Activated CD4-positive, alpha-beta T cell treated with anti-CD3 and anti-CD28 coated beads, Interleukin-2, amount 50 U/mL, for 24 hours (primary cell): ENCODE measurements at regions not wholly inside any gene's neighbourhood (a gene's known extent, or its start where the extent isn't known, plus 50 kb on each side); places are given as distances from the start of the nearest gene placed in this dataset.

Experiments
- DNase-seq, 2 donors: peaks; one replicate each; pipeline ENCODE4 v3.0.0-alpha.2; 2020; ENCODE audit warnings: low read depth in 1 of 2, low spot score in 1 of 2

DNA sequence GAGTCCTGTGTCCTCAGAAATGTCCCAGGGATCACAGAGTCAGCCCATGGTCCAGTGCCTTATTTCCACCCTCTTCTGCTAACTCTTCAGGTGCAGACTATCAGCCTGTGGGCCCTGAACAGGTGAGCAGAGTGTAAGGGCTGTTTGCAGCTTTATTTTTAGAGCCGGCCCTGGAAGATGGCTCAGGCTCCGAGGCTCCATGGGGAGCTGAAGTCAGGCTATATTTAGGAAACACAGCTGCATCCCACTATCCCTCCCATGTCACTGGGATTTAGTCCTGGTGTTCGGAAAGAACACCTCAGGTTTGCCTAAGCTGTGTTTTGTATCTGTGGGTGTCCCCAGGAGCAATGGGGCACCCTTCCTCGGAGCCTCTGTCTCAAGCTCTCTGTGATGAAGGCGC is 126.9 kb downstream of the RPS24 start:
- no peak for DNase-seq

GRCh38 chr10:78162853-78163252 is 129.2 kb downstream of the RPS24 start:
- DNase-seq, result no peak

DNA sequence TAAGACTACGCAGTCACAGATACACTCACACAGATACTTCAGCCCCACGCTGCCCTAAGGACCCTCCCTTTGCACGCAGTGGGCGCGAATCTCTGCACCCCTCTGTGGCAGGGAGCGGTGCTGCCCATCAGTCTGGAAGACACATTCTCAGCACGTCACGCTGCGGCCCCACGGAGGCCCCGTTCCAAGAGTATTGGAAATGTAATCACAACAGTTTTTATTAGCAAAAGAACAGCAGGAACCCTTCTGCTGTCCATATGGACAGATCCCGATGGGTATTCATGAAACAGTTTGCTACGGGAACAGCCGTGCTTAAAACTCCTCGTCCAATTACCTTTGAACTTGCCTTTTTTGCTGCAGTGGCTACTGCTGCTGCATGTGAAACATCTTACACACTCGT is 131.0 kb downstream of the RPS24 start:
- no peak for DNase-seq

- DNase-seq, result no peak
Observed at GRCh38 chr10:78165172-78165571, 131.5 kb downstream of the RPS24 start.

- DNase-seq, result no peak
Observed at GRCh38 chr10:78165617-78166016, 132.0 kb downstream of the RPS24 start.

DNA sequence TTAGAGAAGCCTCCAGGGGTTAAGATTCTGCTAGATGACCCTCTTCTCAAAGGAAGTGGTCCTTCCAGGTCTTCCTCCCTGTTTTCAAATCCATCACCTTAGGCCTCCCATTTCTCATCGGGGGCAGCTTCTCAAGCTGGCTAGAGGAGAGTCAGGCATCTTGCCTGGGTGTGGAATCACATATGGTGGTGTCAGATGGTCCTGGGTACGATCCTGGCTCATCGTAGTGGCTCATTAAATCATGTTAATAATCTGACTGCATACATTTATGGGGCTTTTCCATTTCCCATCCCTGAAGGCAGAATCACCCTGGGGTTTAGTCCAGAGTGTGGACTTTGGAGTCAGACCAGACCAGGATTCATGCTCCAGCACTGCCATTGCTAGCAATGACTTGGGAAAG is 132.6 kb downstream of the RPS24 start:
- DNase-seq, result no peak

- no peak for DNase-seq
Observed at GRCh38 chr10:78169214-78169613, 135.6 kb downstream of the RPS24 start.

- DNase-seq, result no peak
Observed at GRCh38 chr10:78170026-78170475, 136.4 kb downstream of the RPS24 start.

GRCh38 chr10:78171633-78172400 is 138.2 kb downstream of the RPS24 start:
- DNase-seq, result no peak

DNA sequence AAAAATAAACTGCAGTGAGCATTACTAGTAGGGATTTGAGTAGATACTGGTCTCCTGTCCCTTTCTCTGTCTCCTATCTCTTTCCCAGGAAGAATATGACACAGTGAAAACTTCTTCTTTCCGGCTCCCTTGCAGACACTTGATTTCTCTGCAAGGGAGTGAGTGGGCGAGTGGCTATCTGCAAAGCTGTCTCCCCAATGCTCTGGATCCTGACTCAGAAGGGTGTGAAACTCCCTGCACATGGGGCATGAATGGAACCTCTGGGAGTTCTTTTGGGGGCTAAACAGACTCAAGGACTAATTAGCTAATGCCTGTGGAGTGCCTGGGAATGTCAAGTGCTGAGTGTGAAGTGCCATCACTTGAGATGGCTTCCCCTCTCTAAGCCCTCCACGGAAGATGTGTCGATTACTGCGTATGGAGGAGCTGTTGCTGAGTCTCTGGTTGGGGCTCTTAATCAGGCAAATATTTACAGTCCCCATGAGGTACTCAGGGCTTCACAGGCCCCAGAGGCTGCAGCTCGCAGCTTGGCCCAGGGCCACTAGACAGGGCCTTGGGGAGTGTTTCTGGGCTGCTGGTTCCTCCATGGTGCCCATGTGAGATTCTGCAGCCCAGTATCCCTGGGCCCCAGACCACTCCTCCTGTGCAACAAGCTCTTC is 139.8 kb downstream of the RPS24 start:
- no peak for DNase-seq

DNA sequence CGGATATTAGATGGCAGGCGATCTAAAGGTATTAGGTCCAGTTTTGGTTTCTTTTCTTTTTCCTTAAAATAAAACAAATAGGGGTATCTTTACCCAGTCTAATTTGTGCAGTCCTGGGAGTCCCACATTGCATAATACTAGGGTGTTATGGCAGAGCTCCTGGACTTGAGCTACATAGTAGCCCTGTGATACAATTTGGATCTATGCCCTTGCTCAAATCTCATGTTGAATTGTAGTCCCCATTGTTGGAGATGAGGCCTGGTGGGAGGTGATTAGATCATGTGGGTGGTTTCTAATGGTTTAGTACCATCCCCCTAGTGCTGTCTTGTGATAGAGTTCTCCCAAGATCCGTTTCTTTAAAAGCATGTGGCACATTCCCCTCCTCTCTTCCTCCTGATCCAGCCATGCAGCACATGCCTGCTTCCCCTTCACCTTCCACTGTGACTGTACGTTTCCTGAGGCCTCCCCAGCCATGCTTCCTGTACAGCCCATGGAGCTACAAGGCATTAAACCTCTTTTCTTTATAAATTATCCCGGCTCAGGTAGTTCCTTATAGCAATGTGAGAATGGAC is 141.9 kb downstream of the RPS24 start:
- DNase-seq, result no peak

- DNase-seq, result no peak
Observed at GRCh38 chr10:78176320-78177317, 143.0 kb downstream of the RPS24 start.

DNA sequence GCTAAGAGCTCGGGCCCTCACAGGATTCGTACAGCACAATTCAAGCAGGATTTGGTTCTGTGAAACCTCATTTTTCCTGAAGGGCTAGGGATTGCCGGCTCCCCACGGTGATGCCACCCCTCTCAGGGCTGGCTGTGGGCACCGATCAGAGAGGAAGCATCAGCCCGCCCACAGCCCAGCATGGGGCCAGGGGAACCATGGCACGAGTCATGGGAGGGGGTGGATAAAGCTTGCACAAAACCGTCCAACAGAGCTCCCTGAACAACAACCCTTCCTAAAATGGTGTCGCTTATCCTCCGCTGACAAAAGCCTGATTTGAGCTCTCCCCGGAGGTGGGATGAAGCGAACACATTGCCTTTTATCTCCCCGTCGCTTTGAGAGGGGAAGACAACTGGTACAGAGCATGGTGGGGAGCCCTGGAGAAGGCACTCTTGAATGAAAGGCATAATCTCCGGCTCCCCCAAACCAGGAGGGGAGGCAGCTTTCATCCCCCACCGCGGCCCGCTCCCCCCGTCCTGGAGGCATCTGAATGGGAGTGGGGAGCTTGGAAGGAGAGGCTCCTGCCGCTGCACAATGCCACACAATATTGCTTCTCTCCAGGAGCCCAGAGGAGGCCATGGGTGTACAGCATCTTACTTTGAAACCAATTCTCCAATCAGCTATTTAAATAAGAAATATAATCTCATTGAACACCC is 144.0 kb downstream of the RPS24 start:
- no peak for DNase-seq

DNA sequence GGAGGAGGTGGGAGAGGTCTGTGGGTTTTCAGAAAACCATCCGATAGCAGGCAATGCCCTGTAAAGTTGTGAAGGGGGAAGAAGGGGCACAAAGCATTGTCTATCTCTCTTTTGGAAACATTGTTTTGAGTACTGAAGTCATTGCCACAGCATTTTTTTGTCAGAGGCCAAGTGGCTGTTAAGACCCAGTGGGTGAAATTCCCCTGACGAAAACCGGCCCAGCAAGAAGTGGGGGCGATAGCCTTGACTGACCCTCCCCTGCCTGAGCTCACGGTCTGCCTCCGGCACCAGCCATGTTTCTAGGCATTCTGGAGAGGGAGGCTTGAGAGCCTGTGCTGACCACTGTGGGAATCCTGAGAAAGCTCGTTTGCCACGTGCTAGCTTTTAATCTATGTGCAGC is 144.7 kb downstream of the RPS24 start:
- DNase-seq, result no peak

- DNase-seq, result no peak
Observed at GRCh38 chr10:78178940-78179339, 145.3 kb downstream of the RPS24 start.

DNA sequence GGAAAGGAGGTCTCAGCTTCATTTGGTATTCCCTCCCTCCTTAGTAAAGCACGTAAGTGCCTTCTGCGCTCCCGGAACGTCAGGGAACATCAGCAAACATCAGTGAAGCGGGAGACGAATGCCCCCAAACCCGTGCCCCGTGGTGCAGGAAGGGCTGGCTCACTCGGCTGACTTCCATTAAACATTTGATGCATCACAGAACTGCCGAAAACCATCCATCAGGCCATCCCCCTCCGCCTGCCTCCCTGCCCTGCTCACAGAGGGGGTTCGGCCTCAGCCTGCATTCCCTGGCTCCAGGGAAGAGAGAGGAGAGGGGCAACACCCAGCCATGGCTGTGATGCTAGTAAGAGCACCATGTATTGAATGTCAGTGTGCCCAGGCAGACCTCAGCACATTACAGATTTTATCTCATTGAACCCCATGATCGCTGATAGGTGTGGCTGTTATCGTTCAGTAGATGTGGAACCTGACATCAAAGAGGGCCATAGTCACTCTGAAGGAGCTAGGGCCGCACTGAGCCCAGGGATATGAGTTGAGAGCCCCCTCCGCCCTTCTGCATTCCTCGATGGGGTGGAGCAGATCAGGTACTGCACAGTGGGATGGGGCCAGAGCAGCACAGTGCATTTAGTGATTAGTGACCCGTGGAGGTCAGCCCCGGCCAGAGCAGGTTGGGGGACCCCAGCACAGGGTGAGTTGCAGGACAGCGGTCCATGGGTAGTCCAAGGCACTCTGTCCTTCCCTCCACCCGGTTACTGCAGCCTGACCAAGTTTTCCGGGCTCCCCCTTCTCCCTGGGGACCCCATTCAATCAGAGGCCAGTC is 146.4 kb downstream of the RPS24 start:
- no peak for DNase-seq

DNA sequence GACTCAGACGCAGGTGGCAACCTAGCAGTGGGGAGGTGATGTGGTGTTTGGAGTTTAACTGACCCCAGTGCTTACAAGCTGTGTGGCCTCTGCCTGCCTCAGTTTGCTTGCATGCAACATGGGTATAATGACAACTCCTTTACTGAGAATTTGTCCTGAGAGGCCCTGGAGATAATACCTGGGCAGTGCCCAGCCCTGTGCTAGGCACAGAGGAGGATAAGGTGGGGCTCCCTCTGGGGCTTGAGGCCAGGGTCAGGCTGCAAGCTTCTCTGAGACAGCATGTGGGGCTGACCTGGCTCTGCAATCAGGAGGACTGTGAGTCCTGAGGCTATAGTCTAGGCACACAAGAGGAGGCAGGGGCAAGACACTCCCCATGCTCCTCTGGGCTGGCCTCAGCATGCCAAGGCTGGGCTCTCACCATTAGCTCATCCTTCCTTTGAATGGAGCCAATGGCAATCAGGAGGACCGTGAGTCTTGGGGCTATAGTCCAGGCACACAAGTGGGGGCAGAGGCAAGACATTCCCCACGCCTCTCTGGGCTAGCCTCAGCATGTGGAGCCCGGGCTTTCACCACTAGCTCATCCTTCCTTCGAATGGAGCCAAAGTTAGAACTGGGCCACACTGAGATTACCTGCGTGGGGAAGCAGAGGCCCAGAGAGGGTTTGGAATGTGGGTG is 147.9 kb downstream of the RPS24 start:
- no peak for DNase-seq

- no peak for DNase-seq
Observed at GRCh38 chr10:78182841-78183240, 149.2 kb downstream of the RPS24 start.
